GM12874 (cell line): ENCODE measurements at regions not wholly inside any gene's neighbourhood (a gene's known extent, or its start where the extent isn't known, plus 50 kb on each side); places are given as distances from the start of the nearest gene placed in this dataset.

ENCODE experiments used
- TF ChIP-seq, protein P1 (sequence below): IDR thresholded peaks from 2 replicates; pipeline ENCODE4 v1.5.1; 2011; ENCODE audit warnings: low read depth, mild to moderate bottlenecking, control low read depth, low read length, moderate library complexity; ENCODE audit not compliant: insufficient read depth

DNA sequence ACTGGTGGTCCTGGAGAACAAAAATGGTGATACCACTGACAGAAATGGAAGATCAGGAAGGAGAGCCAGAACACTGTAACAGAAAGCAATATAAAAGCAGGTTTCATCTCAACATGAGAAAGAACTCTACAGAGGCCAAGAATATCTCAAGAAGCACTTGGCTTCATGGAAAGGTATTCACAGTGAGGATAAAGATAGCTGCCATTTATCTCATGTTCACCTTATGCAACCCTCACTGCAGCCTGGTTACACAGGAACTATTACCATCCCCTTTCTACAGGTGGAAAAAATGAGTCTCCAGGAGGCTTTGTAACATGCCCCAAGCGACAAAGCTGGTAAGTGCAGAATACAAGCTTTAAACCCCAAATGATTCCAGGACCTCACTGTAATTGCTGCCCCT lies 606.1 kb upstream of the CADM1 start:
- TF ChIP-seq, protein P1, sequence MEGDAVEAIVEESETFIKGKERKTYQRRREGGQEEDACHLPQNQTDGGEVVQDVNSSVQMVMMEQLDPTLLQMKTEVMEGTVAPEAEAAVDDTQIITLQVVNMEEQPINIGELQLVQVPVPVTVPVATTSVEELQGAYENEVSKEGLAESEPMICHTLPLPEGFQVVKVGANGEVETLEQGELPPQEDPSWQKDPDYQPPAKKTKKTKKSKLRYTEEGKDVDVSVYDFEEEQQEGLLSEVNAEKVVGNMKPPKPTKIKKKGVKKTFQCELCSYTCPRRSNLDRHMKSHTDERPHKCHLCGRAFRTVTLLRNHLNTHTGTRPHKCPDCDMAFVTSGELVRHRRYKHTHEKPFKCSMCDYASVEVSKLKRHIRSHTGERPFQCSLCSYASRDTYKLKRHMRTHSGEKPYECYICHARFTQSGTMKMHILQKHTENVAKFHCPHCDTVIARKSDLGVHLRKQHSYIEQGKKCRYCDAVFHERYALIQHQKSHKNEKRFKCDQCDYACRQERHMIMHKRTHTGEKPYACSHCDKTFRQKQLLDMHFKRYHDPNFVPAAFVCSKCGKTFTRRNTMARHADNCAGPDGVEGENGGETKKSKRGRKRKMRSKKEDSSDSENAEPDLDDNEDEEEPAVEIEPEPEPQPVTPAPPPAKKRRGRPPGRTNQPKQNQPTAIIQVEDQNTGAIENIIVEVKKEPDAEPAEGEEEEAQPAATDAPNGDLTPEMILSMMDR = no peak

DNA sequence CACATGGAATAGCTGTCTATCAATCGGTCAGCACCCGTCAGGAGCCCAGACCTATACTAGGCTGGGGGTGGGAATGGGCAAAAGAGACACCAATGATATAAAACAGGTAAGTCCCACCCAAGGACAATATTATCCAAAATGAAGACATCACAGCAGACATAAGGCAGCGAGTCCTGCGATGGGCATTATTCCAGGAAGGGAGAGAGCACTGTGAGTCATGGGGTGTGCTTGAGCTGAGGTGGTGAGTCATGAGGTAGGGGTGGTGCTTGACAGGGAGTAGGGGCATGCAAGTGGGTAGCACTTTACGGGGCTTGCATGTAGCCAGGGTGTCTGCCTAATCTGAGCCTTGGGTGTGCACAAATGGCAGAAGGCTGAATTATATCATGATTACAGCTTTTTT lies 605.0 kb upstream of the CADM1 start:
- TF ChIP-seq, protein P1 = no peak

DNA sequence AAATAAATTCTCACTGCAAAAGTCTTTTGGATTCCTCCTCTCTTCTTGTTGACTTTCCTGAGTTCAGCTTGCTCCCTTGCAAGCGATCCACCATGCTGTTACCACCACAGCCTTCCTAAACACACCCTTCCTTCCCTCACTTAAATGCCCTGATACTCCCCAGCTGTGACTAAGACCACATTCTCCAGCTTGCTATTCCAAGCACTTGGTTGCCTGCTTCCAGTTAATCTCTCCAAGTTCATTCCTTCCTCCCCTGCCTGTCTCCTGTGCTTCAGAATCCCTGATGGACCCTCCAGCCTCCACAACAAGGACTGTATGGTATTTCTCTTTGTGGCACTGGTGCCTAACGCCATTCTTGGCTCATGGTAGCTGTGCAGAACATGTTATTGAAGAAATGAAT lies 603.9 kb upstream of the CADM1 start:
- TF ChIP-seq, protein P1 = no peak

DNA sequence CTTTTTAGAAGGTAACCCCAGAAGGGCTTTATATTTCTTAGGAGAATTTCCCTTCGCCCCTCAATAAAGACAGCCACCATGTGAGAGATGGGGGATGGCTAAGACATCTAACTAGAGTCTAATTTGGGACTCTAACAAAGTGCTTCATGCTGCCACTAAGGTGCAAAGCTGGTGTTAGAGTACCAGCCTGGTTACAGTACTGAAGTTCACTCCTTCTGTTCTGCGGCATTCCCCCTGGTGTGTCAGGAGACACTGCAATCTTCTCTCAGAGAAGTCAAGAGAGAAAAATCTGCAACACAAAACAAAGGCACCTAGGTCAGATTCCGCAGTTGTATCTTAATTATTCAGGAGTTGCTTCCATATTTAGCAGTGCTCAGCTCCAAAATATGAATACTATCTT lies 603.0 kb upstream of the CADM1 start:
- TF ChIP-seq, protein P1 = no peak

DNA sequence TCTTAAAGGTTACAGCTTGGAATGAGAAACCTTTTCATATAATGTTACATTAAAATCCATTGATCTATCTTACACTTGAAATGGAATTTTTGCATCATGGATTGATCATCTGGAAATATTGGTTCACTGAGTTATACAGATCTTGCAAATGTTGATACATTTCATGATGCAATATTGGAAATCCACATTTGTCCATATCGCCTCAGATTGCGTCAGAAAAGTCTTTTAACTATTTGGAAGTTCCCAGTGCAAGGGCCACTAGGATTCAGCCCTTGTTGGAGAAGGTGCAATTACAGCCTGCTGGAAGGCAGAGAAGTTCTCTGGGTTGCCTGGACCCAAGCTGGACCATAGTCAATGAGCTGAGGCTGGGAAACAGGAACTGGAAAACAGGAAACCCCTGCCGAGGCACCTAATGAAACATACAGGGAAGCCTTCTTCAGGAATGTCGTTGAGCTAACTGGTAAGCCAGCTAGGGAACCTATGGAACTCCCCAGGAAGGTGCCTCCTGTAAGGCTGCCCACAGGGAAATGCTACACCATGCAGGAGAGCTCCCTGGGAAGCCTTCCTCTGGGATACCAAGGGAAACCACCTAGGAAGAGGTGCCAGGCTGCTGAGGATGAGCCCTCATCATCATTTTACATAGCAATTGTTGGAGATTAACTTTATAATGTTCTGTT lies 600.4 kb upstream of the CADM1 start:
- TF ChIP-seq, protein P1 = no peak

DNA sequence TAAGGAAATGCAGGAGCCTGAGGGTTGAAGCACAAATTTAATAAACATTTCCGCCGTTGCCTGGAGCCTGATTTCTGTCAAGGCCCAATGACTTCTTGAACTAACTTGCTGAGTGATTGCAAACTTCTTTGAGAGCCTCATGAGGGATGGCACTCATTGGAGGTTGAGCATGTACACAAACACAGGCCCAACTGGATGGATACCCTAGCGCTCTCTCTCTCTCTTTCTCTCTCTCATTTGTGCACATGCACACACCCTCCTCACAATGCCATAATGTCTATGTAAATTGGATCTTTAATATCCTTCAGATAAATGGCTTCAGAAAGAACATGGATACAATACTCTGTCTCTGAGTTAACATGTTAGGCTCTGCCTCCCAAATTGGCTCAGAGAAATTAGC lies 597.7 kb upstream of the CADM1 start:
- TF ChIP-seq, protein P1 = no peak

DNA sequence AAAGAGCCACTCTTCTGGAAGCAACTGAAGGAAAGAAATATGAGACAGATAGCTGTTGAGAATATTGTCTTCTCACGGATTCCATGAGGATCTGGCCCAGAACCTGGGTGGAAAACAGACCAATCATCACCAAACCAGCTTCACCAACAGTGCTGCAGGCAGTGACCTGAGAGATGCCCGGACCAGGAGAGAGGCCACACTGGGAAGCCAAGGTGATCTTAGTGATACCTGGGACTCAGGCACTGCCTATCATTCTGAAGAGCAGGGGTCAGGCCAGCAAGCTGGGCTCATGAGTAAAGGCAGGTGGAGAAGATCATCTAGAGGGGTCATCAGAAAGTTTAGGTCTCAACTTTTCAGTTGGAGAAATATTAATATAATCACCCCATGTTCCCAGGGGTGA lies 595.8 kb upstream of the CADM1 start:
- TF ChIP-seq, protein P1 = no peak

DNA sequence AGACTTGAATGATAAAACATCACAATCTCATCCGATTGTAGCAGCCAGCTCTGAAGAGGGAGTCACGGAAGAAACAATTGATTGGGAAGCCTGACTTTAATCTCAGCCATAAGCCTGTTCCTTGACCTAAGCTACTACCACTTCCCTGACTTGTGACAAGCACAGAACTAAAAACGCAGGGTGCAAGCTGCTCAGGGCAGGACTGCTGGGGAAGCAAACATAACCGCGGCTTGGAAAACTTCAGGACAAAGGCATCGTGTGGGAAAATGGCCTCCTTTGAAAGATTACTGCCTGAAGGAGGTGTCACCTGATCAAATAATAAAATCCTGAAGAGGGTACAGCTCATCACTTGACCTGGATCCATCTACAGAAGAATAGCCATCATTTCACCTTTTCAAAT lies 595.3 kb upstream of the CADM1 start:
- TF ChIP-seq, protein P1 = no peak
